ENCODE measurements at regions not wholly inside any gene's neighbourhood (a gene's known extent, or its start where the extent isn't known, plus 50 kb on each side); places are given as distances from the start of the nearest gene placed in this dataset.

DNA sequence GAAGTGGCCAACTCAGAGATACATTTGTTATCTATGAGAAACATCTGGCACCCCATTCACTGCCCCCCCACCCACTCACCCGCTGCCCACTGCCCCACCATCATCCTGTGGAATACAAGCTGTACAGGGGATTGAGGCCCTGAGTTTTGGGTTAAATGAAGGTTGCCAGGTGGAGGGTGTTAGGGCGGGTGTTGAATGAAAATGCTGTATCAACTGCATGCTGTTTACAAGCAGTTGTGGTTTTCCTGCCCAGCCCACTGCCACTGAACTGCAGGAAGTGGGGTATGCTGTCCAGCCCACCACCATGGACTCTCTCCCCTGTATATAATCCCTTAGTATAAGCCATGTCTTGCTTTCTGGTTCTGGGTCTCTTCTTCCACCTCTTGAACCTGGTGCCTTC lies 481.9 kb downstream of the METTL4 start:
- ATAC-seq (ENCODE audit: low read depth): no peak
- DNase-seq (ENCODE audit: low spot score): no peak
- H3K4me3 ChIP-seq (ENCODE audit: severe bottlenecking): no peak overlapping the region
- no peak overlapping the region for H3K27ac ChIP-seq (ENCODE audit: poor library complexity, severe bottlenecking)
- H3K36me3 ChIP-seq (ENCODE audit: low read depth): no peaks in the 10 kb centered on the region
- H3K9me3 ChIP-seq (ENCODE audit: severe bottlenecking): no peaks in the 10 kb centered on the region
- TF ChIP-seq, protein P1, sequence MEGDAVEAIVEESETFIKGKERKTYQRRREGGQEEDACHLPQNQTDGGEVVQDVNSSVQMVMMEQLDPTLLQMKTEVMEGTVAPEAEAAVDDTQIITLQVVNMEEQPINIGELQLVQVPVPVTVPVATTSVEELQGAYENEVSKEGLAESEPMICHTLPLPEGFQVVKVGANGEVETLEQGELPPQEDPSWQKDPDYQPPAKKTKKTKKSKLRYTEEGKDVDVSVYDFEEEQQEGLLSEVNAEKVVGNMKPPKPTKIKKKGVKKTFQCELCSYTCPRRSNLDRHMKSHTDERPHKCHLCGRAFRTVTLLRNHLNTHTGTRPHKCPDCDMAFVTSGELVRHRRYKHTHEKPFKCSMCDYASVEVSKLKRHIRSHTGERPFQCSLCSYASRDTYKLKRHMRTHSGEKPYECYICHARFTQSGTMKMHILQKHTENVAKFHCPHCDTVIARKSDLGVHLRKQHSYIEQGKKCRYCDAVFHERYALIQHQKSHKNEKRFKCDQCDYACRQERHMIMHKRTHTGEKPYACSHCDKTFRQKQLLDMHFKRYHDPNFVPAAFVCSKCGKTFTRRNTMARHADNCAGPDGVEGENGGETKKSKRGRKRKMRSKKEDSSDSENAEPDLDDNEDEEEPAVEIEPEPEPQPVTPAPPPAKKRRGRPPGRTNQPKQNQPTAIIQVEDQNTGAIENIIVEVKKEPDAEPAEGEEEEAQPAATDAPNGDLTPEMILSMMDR (IDR thresholded peaks at IDR 0.05; ENCODE audit: poor library complexity, severe bottlenecking): no peak
- H3K4me1 ChIP-seq (ENCODE audit: insufficient read depth, poor library complexity, severe bottlenecking): no peaks in the 10 kb centered on the region
- no peaks in the 10 kb centered on the region for H3K27me3 ChIP-seq (ENCODE audit: insufficient read depth, poor library complexity, severe bottlenecking)

DNA sequence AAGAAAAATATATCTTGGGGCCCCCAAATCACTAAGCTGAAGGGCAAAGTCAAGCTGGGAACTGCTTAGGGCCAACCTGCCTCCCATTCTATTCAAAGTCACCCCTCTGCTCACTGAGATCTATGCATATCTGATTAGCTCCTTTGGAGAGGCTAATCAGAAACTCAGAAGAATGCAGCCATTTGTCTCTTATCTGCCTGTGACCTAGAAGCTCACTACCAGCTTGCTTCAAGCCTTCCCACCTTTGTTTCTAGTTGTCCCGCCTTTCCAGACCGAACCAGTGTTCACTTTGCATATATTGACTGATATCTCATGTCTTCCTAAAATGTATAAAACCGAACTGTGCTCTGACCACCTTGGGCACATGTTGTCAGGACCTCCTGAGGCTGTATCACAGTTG lies 479.4 kb downstream of the METTL4 start:
- TF ChIP-seq, protein P1 (IDR thresholded peaks at IDR 0.05; ENCODE audit: poor library complexity, severe bottlenecking): no peak
- ATAC-seq (ENCODE audit: low read depth) (no peak), DNase-seq (ENCODE audit: low spot score) (no peak)

DNA sequence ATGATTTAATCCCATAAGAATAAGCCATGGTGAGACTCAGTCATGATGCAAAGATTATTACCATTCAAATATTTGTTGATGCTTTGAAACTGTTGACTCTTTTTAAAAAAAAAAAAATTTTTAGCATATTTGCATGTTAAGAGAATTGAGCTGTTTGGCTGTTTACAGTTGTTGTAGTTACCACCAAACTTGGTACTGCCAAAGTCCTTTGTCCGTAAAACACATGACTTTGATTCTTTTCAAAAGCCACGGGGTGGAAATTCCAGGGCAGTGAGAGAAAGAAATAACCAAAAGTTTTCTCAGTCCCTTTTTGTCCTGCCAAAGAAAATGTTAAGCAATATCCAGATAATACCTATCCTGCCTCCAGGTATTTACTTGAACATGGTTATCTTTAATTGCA lies 474.8 kb downstream of the METTL4 start:
- Histone ChIP-seq H3K27me3 (ENCODE audit: insufficient read depth, poor library complexity, severe bottlenecking) (no peaks in the 10 kb centered on the region), H3K36me3 (ENCODE audit: low read depth) (no peaks in the 10 kb centered on the region), H3K27ac (ENCODE audit: poor library complexity, severe bottlenecking) (no peak overlapping the region), H3K4me1 (ENCODE audit: insufficient read depth, poor library complexity, severe bottlenecking) (no peaks in the 10 kb centered on the region), H3K4me3 (ENCODE audit: severe bottlenecking) (no peak overlapping the region), H3K9me3 (ENCODE audit: severe bottlenecking) (no peaks in the 10 kb centered on the region)
- ATAC-seq (ENCODE audit: low read depth) (no peak), DNase-seq (ENCODE audit: low spot score) (no peak)
- TF ChIP-seq, protein P1 (IDR thresholded peaks at IDR 0.05; ENCODE audit: poor library complexity, severe bottlenecking): no peak

More for the DNA sequence above, 479.4 kb downstream of the METTL4 start:
- Histone ChIP-seq H3K36me3 (ENCODE audit: low read depth) (no peaks in the 10 kb centered on the region), H3K27me3 (ENCODE audit: insufficient read depth, poor library complexity, severe bottlenecking) (no peaks in the 10 kb centered on the region), H3K27ac (ENCODE audit: poor library complexity, severe bottlenecking) (no peak overlapping the region), H3K4me3 (ENCODE audit: severe bottlenecking) (no peak overlapping the region), H3K9me3 (ENCODE audit: severe bottlenecking) (no peaks in the 10 kb centered on the region), H3K4me1 (ENCODE audit: insufficient read depth, poor library complexity, severe bottlenecking) (no peaks in the 10 kb centered on the region)

DNA sequence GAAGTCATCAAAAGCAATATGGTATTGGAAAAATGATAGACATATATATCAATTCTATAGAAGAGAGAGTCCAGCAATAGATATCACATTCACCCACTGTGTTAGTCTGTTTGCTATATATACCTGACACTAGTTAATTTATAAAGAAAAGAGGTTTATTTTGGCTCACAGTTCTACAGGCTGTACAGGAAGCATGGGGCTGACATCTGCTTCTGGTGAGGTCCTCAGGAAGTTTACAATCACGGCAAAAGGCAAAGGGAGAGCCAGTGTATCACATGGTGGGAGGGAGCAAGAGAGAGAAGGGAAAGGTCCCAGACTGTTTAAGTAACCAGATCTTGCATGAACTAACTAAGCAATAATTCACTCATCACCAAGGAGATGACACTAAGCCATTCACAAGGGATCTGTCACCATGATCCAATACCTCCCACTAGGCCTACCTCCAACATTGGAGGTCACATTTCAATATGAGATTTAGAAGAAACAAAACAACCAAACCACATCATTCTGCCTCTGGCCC lies 470.6 kb downstream of the METTL4 start:
- Histone ChIP-seq H3K4me1 (ENCODE audit: insufficient read depth, poor library complexity, severe bottlenecking) (no peaks in the 10 kb centered on the region), H3K9me3 (ENCODE audit: severe bottlenecking) (no peaks in the 10 kb centered on the region), H3K27ac (ENCODE audit: poor library complexity, severe bottlenecking) (no peak overlapping the region), H3K27me3 (ENCODE audit: insufficient read depth, poor library complexity, severe bottlenecking) (no peaks in the 10 kb centered on the region), H3K4me3 (ENCODE audit: severe bottlenecking) (no peak overlapping the region), H3K36me3 (ENCODE audit: low read depth) (no peaks in the 10 kb centered on the region)
- TF ChIP-seq, protein P1 (IDR thresholded peaks at IDR 0.05; ENCODE audit: poor library complexity, severe bottlenecking): no peak
- DNase-seq (ENCODE audit: low spot score) (no peak), ATAC-seq (ENCODE audit: low read depth) (no peak)

DNA sequence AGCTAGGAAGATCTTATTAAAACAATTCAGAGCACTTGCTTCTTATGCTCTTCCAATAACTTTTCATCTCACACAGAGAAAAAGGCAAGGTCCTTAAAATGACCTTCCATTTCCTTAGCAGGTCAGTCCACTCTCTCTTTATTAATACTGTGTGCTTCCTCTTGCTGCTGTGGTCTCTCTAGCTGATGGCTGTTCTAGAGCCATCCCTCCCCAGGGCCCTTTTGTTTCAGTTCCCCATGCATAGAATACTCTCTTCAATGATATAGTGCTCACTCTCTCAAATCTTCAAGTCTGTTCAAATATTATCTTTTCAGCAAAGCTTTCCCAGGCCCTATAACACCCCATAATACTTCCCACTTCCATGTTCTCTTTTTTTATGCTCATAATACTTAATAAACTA lies 469.3 kb downstream of the METTL4 start:
- no peak overlapping the region for H3K4me3 ChIP-seq (ENCODE audit: severe bottlenecking)
- H3K27ac ChIP-seq (ENCODE audit: poor library complexity, severe bottlenecking): no peak overlapping the region
- ATAC-seq (ENCODE audit: low read depth): no peak
- no peaks in the 10 kb centered on the region for H3K27me3 ChIP-seq (ENCODE audit: insufficient read depth, poor library complexity, severe bottlenecking)
- TF ChIP-seq, protein P1 (IDR thresholded peaks at IDR 0.05; ENCODE audit: poor library complexity, severe bottlenecking): no peak
- no peaks in the 10 kb centered on the region for H3K4me1 ChIP-seq (ENCODE audit: insufficient read depth, poor library complexity, severe bottlenecking)
- H3K36me3 ChIP-seq (ENCODE audit: low read depth): no peaks in the 10 kb centered on the region
- no peaks in the 10 kb centered on the region for H3K9me3 ChIP-seq (ENCODE audit: severe bottlenecking)
- no peak for DNase-seq (ENCODE audit: low spot score)
